ENCODE measurements at regions not wholly inside any gene's neighbourhood (a gene's known extent, or its start where the extent isn't known, plus 50 kb on each side); places are given as distances from the start of the nearest gene placed in this dataset.

GRCh38 chr13:40385858-40386180 is 280.6 kb downstream of the FOXO1 start:
- TF ChIP-seq POLR2A (IDR thresholded peaks at IDR 0.05) (no peak), CTCF (IDR thresholded peaks at IDR 0.05) (no peak), POLR2AphosphoS5 (IDR thresholded peaks at IDR 0.05) (no peak)
